ENCODE measurements at regions not wholly inside any gene's neighbourhood (a gene's known extent, or its start where the extent isn't known, plus 50 kb on each side); places are given as distances from the start of the nearest gene placed in this dataset.

DNA sequence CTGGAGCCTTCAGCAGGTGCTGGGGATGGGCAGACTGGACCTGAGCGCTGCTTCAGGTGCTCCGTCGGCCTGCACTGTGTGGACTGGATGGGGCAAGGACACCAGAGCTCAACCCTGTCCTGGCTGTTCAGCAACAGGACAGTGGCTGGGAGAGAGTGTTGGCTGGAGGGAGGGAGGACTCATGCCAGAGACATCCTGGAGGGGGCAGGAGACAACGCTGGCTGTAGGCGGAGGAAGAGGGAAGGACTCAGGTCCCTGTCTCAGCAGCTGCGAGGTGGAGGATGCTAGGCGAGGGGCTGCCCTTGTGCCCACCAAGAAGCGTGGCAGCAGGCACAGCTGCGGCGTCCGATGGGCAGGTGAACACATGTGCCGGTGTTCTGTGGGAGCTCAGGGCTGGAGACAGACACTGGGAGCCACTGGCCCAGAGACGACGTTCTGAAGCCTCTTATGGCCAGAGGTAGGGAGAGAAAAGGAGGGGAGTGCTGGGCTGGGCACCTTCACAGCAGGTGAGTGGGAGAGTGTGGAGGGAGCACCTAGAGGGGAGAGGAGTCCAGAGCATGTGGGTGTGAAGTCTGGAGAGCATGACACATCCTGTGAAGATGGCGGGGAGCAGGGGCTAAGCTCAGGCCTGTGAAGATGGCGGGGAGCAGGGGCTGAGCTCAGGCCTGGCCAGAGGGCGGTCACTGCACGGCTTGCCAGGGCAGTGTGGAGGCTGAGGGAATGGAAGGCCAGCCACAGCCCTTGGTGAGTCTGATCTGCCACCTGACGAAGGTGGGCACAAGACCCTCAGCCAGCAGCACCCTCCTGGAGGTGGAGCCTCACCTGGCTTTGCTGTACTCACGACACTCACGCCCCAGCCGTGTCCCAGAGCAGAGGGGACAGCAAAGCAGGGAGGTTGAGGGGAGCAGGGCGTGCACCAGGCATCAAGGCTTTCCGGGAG is 79.1 kb upstream of the FCN1 start:
- TF ChIP-seq, protein P1, sequence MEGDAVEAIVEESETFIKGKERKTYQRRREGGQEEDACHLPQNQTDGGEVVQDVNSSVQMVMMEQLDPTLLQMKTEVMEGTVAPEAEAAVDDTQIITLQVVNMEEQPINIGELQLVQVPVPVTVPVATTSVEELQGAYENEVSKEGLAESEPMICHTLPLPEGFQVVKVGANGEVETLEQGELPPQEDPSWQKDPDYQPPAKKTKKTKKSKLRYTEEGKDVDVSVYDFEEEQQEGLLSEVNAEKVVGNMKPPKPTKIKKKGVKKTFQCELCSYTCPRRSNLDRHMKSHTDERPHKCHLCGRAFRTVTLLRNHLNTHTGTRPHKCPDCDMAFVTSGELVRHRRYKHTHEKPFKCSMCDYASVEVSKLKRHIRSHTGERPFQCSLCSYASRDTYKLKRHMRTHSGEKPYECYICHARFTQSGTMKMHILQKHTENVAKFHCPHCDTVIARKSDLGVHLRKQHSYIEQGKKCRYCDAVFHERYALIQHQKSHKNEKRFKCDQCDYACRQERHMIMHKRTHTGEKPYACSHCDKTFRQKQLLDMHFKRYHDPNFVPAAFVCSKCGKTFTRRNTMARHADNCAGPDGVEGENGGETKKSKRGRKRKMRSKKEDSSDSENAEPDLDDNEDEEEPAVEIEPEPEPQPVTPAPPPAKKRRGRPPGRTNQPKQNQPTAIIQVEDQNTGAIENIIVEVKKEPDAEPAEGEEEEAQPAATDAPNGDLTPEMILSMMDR (IDR thresholded peaks at IDR 0.05; ENCODE audit: insufficient read depth, low read depth, low read length) = no peak
- no peak overlapping the region for H3K4me3 ChIP-seq (ENCODE audit: low read depth, low read length)
- DNase-seq (ENCODE audit: low read depth) = no peak

DNA sequence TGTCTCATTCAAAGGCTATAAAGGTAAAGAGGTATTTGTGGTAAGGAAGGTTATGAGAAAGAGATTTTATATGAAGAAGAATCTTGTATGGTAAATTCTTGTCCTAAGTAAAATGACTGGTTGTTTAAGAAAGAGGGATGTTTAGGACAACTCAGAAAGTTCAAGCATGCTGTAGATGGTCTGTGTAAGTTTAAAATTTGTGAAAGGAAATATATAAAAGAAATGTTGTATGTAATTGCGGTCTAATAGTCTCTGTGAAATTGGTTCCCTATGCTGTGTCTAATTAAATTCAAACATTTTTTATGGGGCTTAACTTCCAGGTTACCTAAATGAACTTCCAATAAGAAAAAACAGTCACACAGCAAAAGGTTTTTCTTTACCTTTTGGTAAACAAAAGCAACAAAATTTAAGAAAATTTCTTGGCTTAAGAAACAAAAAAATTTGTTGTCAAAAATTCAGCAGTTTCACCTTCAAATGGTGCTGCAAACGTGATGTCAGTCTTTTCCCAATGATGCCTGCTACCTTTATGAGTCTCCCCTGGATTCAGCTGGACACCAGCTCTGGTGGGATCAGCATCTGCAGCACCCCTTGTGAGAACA is 83.0 kb upstream of the FCN1 start:
- no peak overlapping the region for H3K4me3 ChIP-seq (ENCODE audit: low read depth, low read length)
- TF ChIP-seq, protein P1 (IDR thresholded peaks at IDR 0.05; ENCODE audit: insufficient read depth, low read depth, low read length) = no peak
- DNase-seq (ENCODE audit: low read depth) = no peak

DNA sequence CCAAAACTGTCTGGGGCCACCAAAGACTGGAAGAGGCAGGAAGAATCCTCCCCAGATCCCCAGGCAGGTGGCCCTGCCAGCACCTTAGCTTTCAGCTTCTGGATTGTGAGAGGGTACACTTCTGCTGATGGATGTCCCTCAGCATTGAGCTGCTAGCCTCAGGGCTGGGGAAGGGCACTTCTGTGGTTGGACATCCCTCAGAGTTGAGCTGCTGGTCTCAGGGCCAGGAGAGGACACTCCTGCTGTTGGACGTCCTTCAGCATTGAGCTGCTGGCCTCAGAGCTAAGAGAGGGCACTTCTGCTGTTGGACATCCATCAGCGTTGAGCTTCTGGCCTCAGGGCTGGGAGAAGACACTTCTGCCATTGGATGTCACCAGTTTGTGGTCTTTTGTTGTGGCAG is 83.8 kb upstream of the FCN1 start:
- TF ChIP-seq, protein P1 (IDR thresholded peaks at IDR 0.05; ENCODE audit: insufficient read depth, low read depth, low read length) = no peak
- no peak overlapping the region for H3K4me3 ChIP-seq (ENCODE audit: low read depth, low read length)
- no peak for DNase-seq (ENCODE audit: low read depth)

DNA sequence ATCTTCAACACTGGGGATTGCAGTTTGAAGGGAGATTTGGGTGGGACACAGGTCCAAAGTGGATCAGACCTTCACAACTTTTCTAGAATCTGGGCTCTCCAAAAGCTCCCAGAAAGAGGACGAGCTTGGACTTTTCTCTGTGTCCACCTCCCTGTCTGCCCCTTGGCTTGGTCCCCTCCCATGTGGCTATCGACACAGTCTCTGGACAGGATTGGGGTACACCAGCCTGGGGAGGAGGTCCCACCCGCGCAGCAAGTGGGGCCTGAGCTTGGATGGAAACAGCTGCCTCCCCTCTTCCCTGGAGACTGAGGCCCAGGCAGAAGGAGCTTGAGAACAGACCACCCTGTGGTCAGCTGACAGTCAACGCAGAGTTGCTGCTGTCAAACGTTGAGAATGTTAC is 84.6 kb upstream of the FCN1 start:
- no peak overlapping the region for H3K4me3 ChIP-seq (ENCODE audit: low read depth, low read length)
- DNase-seq (ENCODE audit: low read depth) = no peak
- TF ChIP-seq, protein P1 (IDR thresholded peaks at IDR 0.05; ENCODE audit: insufficient read depth, low read depth, low read length) = no peak

DNA sequence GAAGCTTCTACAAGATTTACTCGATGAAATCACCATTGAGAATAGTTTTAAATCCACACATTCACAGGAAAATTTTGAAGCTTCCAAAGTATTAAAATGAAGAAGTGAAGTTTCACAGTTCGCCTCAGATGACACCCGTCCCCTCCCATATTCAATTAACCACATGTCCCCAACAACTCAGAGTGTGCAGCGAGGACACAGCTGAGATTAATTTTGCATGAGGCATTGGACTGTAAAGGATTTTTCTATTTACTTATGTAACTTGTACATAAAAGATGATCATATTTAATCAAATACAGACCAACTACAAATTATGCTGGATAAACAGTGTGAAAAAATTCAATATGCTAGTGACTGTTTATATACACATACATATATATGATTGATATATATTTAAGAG is 84.7 kb upstream of the OLFM1 start:
- no peak for DNase-seq (ENCODE audit: low read depth)
- TF ChIP-seq, protein P1 (IDR thresholded peaks at IDR 0.05; ENCODE audit: insufficient read depth, low read depth, low read length) = no peak
- H3K4me3 ChIP-seq (ENCODE audit: low read depth, low read length) = no peak overlapping the region

DNA sequence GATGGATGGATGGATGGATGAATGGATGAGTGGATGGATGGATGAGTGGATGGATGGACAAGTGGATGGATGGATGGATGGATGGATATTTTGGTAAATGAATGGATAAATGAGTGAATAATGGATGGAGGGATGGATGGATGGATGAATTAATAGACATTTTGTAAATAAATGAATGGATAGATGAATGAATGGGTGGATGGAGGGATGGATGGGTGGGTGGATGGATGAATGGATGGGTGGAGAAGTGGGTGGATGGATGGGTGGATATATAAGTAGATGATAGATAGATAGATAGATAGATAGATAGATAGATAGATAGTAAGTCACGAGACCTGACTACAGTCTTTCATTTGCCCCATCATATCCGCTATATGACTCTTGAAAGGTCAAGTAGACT is 82.7 kb upstream of the OLFM1 start:
- TF ChIP-seq, protein P1 (IDR thresholded peaks at IDR 0.05; ENCODE audit: insufficient read depth, low read depth, low read length) = no peak
- no peak for DNase-seq (ENCODE audit: low read depth)
- no peak overlapping the region for H3K4me3 ChIP-seq (ENCODE audit: low read depth, low read length)

Measured in fibroblast of villous mesenchyme (primary cell).